HG02759 (cell line): ENCODE measurements at regions not wholly inside any gene's neighbourhood (a gene's known extent, or its start where the extent isn't known, plus 50 kb on each side); places are given as distances from the start of the nearest gene placed in this dataset.
A peak's percentile ranks its signal among the peaks of the same experiment; 100 is the strongest.

ENCODE experiments used
- ATAC-seq: cut with Tn5 transposase; IDR thresholded peaks from one replicate; pipeline ENCODE4 v1.9.1; 2021; ENCODE audit warnings: mild to moderate bottlenecking, moderate library complexity; ENCODE audit not compliant: unreplicated experiment

DNA sequence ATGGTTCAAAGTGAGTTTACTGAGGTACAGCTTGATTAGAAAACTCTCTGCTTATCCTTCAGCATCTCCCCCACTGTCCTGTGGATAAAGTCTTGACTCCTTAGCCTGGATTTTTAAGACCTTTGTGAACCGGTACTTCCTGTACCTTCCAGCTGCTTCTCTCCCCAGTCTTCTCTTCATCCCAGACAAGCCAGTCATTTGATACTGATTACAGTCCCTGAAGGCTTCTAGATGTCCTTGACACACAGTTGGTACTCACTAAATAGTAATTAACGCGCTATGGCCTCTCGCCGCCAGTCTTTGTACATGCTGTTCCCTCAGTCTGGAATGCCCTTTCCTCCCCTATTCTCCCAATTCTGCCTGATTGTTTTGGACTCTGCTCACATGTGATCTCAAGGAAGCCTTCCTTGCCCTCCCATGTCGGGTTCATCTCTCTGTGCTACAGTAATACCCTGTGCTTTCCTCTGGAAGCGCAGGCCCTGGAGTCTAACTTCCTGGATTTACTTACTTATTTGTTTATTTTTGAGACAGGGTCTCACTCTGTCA is 50.6 kb upstream of the PTGR2 start:
- ATAC-seq: no peak

DNA sequence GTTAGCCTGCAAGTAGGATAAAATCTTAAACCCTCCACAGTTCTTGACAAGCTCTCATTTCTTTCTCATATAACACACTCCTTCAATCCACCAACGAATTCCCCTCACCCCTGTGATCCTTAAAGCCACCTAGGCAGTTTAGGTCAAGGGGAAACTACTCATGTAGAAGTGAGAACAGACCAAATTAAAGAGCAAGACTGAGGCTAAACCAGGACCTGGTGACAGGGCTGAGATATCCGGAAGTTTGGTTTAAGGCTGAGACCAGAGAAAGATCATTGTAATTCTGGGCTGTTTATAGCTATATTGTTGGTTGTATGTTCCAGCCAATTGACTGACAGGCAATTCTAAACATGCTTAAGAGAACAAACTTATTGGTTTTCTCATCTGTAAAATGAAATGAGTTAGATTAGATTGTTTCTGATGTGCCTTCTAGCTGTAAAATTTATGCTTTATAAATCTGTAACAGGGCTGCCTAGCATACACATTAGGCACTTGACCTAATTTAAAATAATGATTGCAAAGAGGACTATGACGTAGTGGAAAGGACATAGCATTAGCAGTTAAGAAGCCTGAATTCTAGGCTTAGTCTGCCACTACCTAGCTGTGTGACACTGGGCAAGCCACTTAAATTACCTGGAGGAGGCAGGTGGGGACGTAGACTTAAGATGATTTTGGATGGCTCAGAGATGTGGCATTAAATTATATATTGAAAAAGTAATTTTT is 53.9 kb upstream of the PTGR2 start:
- no peak for ATAC-seq

DNA sequence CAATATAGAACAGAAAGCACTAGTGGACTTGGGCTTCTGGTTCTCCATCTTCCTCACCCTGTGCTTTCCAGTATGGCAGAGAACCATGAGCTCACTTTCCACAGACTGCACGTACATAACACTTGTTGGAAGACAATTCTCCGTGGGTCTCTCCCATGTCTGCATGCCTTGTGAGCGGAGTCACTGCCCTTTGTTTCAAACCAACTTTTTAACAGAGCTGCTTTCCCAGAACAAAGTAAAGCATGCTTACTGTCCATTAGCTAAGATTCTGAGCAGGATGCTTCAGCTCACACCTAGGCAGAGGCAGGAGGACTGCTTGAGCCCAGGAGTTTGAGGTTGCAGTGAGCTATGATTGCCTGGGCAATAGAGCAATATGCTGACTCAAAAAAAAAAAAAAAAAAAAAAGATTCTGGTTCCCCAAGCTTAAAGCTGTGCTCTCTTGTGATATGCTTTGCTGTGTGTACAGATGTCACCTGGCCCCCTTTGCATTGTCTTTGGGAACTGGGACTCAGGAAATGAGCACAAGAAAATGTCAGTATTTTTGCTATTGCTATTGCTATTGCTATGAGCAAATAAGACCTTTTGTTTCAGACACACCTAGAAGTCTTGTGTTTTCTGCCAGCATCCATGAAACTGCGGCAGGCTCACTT is 54.6 kb upstream of the PTGR2 start:
- no peak for ATAC-seq

DNA sequence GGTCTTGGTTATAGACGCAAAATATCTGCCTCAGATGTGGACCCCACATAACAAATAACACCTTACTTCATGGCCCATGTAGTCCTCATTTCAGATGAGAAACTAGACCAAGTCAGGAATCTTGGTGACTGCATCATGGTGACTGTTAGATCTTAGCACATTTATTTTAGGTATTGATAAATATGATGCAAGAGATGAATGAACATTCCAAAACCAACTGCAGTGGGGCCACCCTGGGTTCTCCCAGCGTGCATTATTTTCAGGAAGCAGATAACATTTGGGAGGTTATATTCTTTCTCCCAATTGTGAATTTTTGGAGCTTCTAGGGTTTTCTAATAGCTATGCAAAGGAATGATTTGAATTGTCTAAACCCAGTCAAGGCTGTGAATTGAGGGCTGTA is 55.2 kb upstream of the PTGR2 start:
- no peak for ATAC-seq

DNA sequence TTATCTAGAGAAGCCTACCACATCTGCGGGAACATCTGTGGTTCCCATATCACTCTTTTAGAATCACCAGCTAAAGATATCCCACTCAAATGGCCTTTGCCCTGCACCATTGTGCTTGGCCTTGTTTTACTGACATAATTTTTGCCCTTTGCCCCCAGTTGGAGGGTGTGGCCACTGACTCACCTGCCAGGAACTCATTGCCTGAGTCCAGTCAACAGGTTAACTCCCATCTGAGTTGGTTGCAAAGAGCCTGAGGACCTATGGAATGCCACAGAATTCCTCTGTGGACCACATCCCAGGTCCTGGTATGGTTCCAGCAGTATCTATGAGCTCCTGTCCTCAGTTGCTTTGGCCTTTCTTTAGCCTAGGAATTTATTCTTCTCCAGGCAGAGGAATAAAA is 55.7 kb upstream of the PTGR2 start:
- no peak for ATAC-seq

DNA sequence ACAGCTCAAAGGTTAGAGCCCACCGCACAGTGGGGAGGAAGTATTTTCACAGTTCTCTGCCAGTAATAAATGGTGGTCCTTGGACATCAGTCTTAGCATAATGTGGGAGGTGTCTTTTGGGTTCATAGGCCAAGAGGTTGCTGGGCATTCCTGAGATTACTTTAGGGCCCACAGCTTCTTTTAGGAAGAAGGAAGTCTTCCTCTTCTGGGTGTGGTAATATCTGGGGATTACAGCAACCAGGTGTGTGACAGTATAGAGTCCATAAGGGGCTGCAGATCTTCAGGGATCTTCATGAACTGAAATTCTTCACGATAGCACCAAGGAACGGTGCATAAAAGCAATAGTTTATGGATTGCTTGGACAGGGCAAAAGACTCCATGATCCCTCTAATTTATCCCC is 56.2 kb upstream of the PTGR2 start:
- no peak for ATAC-seq

DNA sequence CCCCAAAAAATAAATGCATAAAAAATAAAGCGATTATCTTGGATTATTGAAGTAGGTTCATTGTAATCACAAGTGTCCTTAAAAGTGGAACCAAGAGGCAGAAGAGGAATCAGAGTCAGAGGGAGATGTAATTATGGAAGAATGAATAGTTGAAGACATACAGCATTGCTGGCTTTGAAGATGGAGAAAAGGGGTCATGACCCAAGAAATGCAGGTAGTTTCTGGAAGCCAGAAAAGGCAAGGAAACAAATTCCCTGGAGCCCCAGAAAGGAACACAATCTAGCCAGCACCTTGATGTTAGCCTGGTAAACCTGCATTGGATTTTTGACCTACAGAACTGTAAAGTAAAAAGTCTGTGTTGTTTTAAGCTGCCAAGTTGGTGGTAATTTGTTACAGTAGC is 57.5 kb upstream of the PTGR2 start:
- ATAC-seq: no peak

DNA sequence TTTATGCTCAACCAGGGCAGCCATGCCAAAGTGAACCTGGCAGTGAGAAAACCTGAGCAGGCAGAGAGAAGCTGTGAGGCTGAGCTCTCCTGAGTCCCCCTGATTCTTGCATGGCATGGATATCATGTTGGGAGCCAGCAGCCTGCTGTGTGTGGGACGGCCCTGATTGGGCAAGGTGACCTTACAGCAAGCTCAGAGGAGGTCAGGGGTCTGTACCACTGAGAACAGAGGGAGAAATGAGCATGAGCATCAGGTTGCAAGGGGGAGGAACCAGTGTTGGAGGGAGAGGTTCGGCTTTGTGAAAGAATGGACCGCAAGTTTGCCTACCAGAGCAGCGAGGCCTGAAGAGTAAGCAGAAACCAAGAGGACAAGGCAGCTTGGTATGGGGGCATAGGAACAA is 59.1 kb upstream of the PTGR2 start:
- no peak for ATAC-seq

DNA sequence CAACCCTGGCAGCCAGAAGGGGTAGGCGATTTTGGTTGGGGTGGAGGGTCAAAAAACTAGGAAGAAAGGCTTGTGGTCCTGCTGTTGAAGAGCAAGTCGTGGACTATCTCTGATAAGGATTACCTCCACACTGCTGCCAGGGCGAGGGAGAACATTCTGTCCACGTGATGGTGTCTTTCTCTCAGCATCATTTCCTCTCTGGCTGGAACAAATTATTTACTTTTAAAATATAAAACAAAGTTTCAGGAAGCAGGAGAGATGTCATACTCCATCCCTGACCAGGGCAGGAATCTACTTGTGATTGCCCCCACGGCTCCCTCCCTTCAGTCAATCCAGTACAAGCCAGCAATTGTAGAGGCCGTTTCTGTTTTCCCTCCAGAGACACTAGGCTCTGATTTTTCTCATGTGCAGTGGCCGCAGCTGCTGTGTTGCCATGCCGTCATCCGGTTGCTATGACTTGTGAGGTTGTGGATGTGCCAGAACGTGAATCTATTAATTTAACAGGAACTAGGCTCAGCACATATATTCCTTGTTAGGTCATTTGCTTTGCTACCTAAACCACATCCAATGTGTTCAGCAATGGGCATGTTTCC is 61.5 kb upstream of the PTGR2 start:
- no peak for ATAC-seq

DNA sequence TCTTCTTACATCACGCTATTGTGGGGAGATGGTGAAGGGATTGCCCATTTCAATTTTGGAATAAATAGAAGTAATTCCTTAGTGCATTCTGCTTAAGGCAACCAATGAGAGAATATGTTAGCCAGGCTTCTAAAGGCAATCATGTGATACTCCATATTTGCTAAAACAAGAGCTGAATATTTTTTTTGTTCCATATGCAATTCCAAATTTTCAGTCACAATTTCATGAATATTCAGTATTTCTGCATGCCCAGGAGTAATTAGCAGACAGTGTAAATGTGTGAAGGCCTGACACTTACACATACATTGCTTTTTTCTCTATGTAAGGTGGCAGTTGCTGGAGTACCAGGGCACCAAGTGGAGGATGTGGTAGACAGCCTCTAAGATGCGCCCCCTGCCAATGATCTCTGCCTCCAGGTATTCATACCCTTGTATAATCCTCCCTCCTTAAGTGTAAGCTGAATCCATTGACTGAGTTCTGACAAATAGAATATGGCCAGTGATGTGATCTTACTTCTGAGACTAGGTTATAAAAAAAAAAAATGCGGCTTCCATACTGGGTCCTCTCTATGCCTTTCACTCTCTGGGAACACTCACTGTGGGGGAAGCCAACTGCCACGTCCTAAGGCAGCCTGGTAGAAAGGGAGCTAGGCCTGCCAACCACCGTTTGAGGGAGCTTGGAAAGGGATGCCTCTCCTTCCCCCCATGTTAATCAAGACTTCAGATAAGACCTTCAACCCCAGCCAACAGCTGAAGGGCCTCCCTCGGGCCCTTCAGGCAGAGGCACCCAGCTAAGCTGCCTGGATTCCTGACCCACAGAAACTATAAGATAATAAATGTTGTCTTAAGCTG is 62.7 kb upstream of the PTGR2 start:
- ATAC-seq: no peak

DNA sequence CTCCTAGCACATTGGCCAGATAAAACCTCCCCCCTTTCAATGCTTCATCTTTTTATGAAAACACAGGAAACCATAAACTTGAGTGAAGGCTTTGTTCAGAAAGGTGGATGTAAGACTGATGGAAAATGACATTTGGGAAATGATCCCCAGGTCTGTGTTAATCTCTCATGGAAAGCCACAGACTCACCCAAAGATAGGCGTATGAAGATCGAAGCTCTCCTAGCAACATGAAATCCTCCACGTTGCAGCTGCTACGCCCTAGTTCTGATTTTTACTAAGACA is 63.4 kb upstream of the PTGR2 start:
- ATAC-seq: no peak

DNA sequence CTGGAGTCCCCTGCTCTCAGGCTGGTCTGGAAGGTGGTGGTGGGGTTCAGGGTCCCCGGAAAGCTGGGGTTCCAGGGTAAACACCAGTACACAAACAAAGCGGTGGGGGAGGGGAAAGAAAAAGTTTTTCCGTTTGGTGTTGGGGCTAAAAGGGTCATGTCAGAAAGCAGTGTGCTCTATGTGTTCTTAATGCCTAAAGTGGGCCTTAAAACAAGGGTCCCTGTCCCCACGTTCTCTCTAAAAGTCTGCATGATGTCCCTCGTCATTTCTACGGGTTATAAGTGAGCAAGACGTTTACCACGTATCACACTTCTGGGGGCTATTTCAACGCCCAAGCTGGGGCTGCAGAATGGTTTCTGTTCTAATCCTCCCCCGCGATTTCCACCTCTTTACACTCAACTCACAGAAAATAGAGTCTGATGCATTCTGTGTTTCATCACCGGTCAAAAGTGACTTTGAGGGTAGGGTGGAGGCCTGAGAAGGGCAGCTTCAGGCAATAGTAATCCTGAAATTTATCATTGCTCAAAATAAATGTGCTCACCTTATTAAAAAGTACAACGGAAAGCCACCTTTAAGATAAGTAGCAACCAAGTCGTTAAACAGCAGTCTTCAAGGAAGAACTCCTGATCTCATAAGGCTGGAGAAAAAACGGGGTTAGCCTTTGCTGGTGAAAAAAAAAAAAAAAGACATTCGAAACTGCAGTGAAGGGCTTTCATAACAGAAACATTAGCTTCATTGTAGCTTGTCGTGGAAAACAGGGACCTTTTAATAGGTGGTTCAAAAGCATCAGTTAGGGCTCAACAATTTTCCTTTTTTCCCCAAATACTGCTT is 63.9 kb upstream of the PTGR2 start:
- ATAC-seq: peak; percentile 26

DNA sequence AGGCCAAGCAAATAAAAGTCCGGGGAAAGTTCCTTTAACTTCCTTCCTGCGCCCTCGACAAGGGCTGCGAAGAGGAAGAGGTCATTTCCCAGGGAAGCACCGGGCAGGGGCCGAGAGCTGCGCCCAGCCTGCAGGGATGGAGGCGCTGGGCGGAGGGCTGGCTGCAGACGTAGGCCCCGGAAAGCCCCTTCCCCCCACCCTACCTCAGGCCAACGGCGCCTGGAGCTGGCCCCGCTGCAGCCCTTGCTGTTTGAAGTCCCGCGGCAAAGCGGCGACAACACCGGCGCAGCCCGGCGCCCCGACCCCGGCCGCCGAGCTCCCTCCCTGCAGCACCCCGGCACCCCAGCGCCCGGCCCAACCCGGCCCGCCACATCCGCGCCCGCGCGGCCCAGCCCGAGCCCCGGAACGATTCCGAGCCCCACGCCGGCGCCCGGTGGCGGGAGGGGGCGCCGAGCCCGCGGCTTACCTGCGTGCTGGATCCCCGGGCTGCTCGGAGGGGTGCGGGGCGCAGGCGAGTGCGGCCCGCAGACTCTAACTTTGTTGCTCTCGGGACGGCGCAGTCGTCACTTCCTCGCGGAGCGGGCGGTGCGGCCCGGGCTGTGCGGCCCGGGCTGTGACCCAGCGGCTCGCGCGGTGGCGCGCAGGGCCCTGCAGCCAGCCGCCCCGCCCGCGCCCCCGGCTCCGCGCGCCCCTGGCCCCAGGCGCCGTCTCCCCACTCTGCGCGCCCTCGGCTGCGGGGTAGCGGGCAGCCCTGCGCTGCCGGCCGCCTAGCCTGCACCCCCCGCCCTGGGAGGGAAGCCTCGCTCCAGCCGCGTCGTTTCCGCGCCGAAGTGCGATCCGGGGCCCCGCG is 64.8 kb upstream of the PTGR2 start:
- peak; percentile 51 for ATAC-seq

DNA sequence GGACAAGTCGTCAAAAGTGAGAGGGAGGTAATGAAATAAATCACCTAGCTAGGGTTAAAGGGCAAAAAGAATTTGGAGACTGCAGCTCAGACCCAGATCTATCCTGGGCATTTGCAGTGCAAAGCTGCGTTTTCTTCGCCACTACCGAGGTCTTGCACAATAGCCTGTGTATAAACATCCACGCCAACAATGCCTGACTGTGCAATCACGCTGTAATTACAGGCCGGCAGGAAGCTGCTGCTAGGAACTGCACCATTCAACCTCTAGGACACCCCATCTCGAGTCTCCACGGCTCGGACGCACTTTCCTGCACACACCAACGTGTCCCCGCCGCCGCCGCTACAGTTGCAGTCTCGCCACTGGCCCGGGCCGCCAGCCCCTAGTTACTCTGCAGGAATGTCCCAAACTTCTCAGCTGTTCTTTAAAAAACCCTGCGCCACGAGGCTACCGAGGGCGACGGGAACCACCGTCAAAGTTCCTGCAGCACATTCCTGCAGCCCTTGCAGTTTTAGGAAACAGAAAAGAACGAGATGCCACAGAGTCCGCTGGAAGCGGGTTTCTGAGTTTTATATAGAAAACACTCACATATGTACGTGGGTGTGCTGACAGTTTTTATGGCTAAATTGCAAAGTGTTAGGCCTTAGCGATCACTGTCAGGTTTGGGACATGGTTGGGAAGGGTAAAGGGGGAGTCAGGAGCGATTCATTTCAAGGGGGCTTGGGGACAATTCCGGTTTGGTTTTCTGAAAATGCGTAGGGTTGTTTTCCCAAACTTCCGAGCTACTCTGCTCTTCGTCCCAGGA is 65.6 kb upstream of the PTGR2 start:
- no peak for ATAC-seq

DNA sequence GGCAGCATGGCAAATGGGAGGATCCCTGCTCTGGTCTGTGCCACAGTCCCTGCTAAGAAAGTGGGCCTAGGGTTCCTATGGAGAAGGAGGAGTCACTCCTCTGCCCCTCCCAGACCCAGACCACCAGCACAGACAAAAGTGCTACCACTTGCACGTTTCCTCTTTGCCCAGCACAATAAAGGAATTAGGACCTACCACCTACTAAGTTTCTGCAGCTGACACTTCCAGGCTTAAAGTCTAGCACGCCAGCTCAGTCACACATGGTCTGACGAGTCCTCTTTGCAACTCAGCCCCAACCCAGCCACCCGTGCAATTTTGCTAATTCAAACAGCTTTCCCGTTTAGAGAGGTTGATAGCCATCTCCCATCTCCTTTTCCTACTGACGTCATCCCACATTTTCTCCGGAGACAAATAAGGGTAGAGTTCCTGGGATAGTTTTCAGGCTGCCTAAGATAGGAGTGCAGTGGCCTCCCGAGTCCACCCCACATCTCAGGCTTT is 66.2 kb upstream of the PTGR2 start:
- ATAC-seq: no peak

DNA sequence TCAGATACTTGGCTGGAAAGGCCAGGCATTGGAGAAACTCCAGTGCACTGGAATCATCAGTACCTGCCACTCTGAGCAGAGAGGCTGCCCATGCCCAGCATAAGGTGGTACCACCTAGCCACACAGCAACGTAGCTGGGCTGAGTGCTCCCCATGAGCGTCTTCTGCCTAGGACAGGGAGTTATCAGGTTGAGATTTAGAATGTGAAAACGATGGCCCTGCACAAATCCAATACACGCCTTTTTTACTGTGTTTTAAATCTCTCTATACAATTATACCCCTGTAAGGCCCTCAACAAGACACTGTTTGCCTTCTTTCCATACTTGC is 66.7 kb upstream of the PTGR2 start:
- no peak for ATAC-seq

DNA sequence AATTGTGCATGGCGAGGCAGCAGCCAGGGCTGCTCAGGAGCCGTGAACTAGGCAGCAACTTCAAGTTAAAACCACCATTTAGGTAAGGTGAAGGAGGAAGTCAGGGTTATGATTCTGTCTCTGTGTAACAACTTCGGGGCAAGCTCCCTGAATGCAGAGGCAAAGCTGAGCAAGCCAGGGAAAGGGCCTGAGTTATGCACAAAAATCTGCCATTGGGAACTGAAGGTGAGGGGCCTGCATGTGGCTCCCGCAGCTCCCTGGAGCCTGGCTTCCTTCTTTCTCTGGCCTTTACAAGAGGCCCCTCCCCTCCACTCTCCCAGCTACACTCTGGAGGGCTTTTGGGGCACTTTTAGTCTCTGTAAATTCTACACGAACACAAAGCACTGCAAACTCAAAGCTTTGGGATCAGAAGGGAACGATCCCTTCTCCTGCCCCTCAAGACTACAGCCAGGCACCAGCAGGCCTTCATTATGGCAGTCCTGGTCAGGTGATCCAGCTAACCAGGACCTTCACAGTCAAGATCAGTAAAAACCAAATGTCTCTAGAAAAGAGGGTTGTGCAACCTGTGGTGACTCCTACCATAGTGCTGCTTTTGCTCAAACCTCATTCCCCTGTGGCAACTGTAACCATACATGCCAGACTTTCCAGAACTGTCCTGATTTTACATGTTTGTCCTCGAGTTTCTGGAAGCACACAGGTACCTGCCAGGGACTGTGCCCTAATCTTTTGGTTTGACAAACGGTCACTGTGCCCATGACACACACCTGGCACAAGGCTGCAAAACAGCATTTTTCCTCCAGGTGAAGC is 67.2 kb upstream of the PTGR2 start:
- no peak for ATAC-seq

DNA sequence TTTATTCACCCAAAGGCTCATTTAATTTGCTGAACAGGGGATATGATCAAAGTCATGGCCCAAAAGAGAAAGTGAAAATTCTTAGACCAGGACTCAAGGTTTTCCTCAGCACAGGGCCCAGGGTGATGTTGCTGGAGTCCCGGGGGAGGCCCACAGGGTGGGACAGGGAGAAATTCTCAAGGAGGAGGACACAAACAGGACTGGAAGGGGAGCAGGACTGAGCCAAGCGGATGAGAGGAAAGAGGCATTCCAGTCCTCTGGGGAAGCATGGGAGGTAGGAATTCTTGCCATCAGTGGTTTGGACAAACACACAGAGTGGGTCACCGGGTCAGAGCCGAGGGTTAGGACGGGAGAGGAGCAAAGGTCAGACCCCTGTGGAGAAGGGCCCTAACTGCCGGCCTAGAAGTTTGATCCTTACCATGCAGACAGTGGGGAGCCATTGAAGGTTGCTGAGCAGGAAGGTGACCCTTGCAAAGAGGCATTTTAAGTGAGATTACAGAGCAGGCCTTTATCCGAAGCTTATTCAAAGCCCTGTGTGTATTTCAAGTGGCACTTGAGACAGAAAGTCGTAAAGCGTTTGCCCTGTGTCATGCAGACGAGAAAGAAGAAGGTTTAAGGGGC is 68.4 kb upstream of the PTGR2 start:
- ATAC-seq: no peak
